ENCODE measurements at regions not wholly inside any gene's neighbourhood (a gene's known extent, or its start where the extent isn't known, plus 50 kb on each side); places are given as distances from the start of the nearest gene placed in this dataset.

- no peak for DNase-seq
Measured at GRCh38 chr10:4730998-4731397, 95.0 kb upstream of the AKR1E2 start.

GRCh38 chr10:4725917-4726606, 99.9 kb upstream of the AKR1E2 start:
- DNase-seq = no peak

GRCh38 chr10:4723860-4724259, 102.1 kb upstream of the AKR1E2 start:
- no peak for DNase-seq

- DNase-seq = no peak
Measured at GRCh38 chr10:4721999-4722753, 103.8 kb upstream of the AKR1E2 start.

- DNase-seq = no peak
Measured at GRCh38 chr10:4720463-4720862, 105.5 kb upstream of the AKR1E2 start.

GRCh38 chr10:4719671-4720070, 106.3 kb upstream of the AKR1E2 start:
- DNase-seq = no peak

- DNase-seq = no peak
Measured at GRCh38 chr10:4719036-4719435, 107.0 kb upstream of the AKR1E2 start.

- no peak for DNase-seq
Measured at GRCh38 chr10:4718544-4718943, 107.5 kb upstream of the AKR1E2 start.

- DNase-seq = no peak
Measured at GRCh38 chr10:4717670-4718069, 108.3 kb upstream of the AKR1E2 start.

- no peak for DNase-seq
Measured at GRCh38 chr10:4710858-4711257, 115.1 kb upstream of the AKR1E2 start.

- no peak for DNase-seq
Measured at GRCh38 chr10:4708123-4708759, 117.8 kb upstream of the AKR1E2 start.

GRCh38 chr10:4707221-4707620, 118.8 kb upstream of the AKR1E2 start:
- no peak for DNase-seq

GRCh38 chr10:4704034-4704545, 121.9 kb upstream of the AKR1E2 start:
- no peak for DNase-seq

GRCh38 chr10:4701016-4701415, 125.0 kb upstream of the AKR1E2 start:
- no peak for DNase-seq

- DNase-seq = no peak
Measured at GRCh38 chr10:4699950-4700730, 125.9 kb upstream of the AKR1E2 start.

GRCh38 chr10:4698075-4698474, 127.9 kb upstream of the AKR1E2 start:
- no peak for DNase-seq

- no peak for DNase-seq
Measured at GRCh38 chr10:4696186-4696585, 129.8 kb upstream of the AKR1E2 start.

GRCh38 chr10:4693967-4694366, 132.0 kb upstream of the AKR1E2 start:
- DNase-seq = no peak

GRCh38 chr10:4692206-4692605, 133.8 kb upstream of the AKR1E2 start:
- DNase-seq = no peak

GRCh38 chr10:4691776-4692175, 134.2 kb upstream of the AKR1E2 start:
- DNase-seq = no peak

- no peak for DNase-seq
Measured at GRCh38 chr10:4691301-4691700, 134.7 kb upstream of the AKR1E2 start.

- no peak for DNase-seq
Measured at GRCh38 chr10:4688601-4689000, 137.4 kb upstream of the AKR1E2 start.

GRCh38 chr10:4688168-4688567, 137.8 kb upstream of the AKR1E2 start:
- no peak for DNase-seq
